ENCODE measurements at regions not wholly inside any gene's neighbourhood (a gene's known extent, or its start where the extent isn't known, plus 50 kb on each side); places are given as distances from the start of the nearest gene placed in this dataset.

- no peak for TF ChIP-seq CTCF (IDR thresholded peaks at IDR 0.05)
- TF ChIP-seq POLR2A (IDR thresholded peaks at IDR 0.05) = no peak
Measured at GRCh38 chr4:147219145-147219544, 261.8 kb upstream of the EDNRA start.
